ENCODE measurements at regions not wholly inside any gene's neighbourhood (a gene's known extent, or its start where the extent isn't known, plus 50 kb on each side); places are given as distances from the start of the nearest gene placed in this dataset.

DNA sequence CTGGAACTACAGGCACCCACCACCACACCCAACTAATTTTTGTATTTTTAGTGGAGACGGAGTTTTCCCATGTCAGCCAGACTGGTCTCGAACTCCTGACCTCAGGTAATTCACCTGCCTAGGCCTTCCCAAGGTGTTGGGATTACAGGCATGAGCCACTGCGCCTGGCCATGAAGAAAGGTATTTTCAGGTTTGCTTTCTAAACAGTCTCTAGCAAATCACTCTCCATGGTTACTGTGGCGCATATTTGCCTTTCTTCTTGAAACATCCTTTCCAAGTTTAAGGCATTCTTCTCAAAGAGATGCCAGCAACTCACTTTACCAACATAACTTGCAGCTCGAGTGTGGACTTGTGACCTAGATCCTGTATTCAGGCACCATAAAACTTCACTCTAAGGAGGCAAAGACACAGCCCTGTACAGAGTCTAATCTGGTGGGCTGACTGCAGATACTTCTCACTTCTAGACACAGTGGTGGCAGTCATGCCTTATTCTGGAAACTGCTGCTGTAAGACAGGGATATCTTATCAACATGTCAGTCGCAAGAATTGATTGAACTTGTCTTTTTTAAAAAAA is 461.4 kb upstream of the TSHZ3 start:
- Histone ChIP-seq H3K4me1 (no peaks in the 10 kb centered on the region), H3K27me3 (no peaks in the 10 kb centered on the region), H3K36me3 (no peaks in the 10 kb centered on the region), H3K4me3 (no peak overlapping the region), H3K9me3 (no peaks in the 10 kb centered on the region), H3K27ac (no peak overlapping the region)
- TF ChIP-seq POLR2AphosphoS5 (IDR thresholded peaks at IDR 0.05) = no peak
- no peak for TF ChIP-seq EP300 (IDR thresholded peaks at IDR 0.05; ENCODE audit: low read depth)
- no peak for TF ChIP-seq POLR2A (IDR thresholded peaks at IDR 0.05)
- TF ChIP-seq, protein P1, sequence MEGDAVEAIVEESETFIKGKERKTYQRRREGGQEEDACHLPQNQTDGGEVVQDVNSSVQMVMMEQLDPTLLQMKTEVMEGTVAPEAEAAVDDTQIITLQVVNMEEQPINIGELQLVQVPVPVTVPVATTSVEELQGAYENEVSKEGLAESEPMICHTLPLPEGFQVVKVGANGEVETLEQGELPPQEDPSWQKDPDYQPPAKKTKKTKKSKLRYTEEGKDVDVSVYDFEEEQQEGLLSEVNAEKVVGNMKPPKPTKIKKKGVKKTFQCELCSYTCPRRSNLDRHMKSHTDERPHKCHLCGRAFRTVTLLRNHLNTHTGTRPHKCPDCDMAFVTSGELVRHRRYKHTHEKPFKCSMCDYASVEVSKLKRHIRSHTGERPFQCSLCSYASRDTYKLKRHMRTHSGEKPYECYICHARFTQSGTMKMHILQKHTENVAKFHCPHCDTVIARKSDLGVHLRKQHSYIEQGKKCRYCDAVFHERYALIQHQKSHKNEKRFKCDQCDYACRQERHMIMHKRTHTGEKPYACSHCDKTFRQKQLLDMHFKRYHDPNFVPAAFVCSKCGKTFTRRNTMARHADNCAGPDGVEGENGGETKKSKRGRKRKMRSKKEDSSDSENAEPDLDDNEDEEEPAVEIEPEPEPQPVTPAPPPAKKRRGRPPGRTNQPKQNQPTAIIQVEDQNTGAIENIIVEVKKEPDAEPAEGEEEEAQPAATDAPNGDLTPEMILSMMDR (IDR thresholded peaks at IDR 0.05) = no peak
- no peak for DNase-seq
- intact Hi-C loops (cut with DNase I; ENCODE audit: low total_unique reads) = no loop called here
- WGBS, 2 donors (ENCODE audit: low coverage in 1 of 2) = 47 to 81% methylated on average over 3 to 6 of the region's 6 CpGs
- in situ Hi-C loops (cut with MboI; ENCODE audit: low pct_ligation_motif_present in 1 of 4, low pct_unique_long_range_greater_than_20kb in 1 of 4, low sequenced_read_pairs in 3 of 4) = no loop called here

DNA sequence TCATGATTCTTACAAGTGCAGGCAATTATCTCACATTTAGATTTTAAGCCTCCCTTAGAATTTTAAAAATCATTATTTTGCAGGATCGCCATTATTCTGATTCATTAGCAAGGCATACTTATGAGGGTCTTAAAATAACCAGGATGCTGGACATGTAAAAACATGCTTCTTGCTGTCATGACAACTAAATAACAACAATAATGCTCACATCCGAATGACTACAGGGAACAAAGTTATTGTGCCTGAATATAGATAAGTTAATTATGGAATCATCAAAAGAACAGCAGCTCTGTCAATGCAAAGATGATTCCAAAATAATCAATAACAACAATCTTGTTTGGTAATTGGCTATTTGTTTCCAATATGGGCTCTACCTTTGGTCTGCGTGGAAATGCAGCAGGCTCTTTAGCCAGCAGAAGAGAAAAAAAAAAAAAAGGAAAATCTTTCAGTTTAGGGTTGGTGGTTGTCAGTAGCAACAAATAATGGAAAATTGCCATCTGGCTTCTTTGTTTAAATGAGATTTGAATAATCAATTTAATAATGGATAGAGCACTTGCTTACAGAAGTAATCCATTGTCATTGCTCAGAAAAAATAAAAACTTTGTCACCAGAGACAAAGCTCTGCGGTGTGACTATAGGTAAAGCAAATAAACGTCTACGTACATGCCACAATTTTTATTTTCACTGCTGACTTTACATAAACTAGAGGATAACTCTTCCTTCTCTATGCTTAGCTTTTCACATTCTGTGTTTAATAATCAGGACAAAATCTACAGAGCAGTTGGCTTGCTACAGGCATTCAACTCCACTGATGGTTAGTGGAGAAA is 468.9 kb upstream of the TSHZ3 start:
- Histone ChIP-seq H3K36me3 (no peaks in the 10 kb centered on the region), H3K9me3 (no peaks in the 10 kb centered on the region), H3K27me3 (no peaks in the 10 kb centered on the region), H3K4me3 (no peak overlapping the region), H3K27ac (no peak overlapping the region), H3K4me1 (peaks cover 0 to 2% (median 0%) of the 10 kb centered on the region in 4 donors)
- TF ChIP-seq, protein P1 (IDR thresholded peaks at IDR 0.05) = no peak
- TF ChIP-seq EP300 (IDR thresholded peaks at IDR 0.05; ENCODE audit: low read depth) = no peak
- no peak for TF ChIP-seq POLR2A (IDR thresholded peaks at IDR 0.05)
- TF ChIP-seq POLR2AphosphoS5 (IDR thresholded peaks at IDR 0.05) = no peak
- in situ Hi-C loops (cut with MboI; ENCODE audit: low pct_ligation_motif_present in 1 of 4, low pct_unique_long_range_greater_than_20kb in 1 of 4, low sequenced_read_pairs in 3 of 4) (no loop called here), intact Hi-C loops (cut with DNase I; ENCODE audit: low total_unique reads) (no loop called here)
- no peak for DNase-seq
- 55 to 67% methylated on average over 6 of the region's 6 CpGs for WGBS, 2 donors (ENCODE audit: low coverage in 1 of 2)

DNA sequence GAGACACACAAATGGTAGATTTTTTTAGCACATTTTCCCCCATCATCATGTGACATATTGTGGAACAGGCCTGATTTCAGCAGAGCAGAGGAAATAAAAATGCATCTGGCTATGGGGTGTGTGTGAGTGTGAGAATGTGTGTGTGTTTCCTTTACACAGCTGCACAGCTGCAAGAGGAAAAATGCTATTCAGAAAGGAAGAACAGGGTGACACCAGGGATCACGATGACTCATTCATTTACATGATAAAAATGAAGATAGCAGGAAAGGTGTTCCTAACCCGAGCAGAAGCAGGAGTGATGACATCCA is 469.5 kb upstream of the TSHZ3 start:
- no peak overlapping the region for H3K27ac ChIP-seq
- H3K27me3 ChIP-seq = no peaks in the 10 kb centered on the region
- no peak overlapping the region for H3K4me3 ChIP-seq
- H3K4me1 ChIP-seq = peaks cover 0 to 2% (median 0%) of the 10 kb centered on the region in 4 donors
- in situ Hi-C loops (cut with MboI; ENCODE audit: low pct_ligation_motif_present in 1 of 4, low pct_unique_long_range_greater_than_20kb in 1 of 4, low sequenced_read_pairs in 3 of 4) = no loop called here
- 7 to 18% methylated on average over 2 of the region's 2 CpGs for WGBS, 2 donors (ENCODE audit: low coverage in 1 of 2)
- no peaks in the 10 kb centered on the region for H3K9me3 ChIP-seq
- intact Hi-C loops (cut with DNase I; ENCODE audit: low total_unique reads) = no loop called here
- no peaks in the 10 kb centered on the region for H3K36me3 ChIP-seq
- TF ChIP-seq EP300 (IDR thresholded peaks at IDR 0.05; ENCODE audit: low read depth) = no peak
- TF ChIP-seq, protein P1 (IDR thresholded peaks at IDR 0.05) = no peak
- no peak for TF ChIP-seq POLR2A (IDR thresholded peaks at IDR 0.05)
- TF ChIP-seq POLR2AphosphoS5 (IDR thresholded peaks at IDR 0.05) = no peak
- no peak for DNase-seq

DNA sequence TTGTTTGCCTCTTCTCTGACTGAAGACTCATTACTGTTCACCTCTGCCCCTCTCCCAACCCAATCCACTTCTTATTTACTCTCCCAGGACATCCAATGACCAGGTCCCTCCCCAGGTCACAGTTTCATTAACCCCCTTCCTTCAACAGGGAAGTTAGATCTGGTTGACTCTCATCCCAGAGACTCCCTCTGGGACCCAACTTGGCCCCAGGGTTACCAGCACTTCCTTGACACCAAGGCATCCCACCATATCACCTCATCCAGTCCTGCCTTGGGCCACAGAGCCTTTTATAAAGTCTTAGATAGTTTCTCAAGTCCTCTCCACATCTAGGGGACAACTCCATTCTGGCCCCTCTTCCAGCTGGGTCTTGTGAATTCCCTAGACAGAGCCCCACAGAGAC is 470.6 kb upstream of the TSHZ3 start:
- H3K4me1 ChIP-seq = peaks cover 0 to 2% (median 0%) of the 10 kb centered on the region in 4 donors
- H3K4me3 ChIP-seq = no peak overlapping the region
- intact Hi-C loops (cut with DNase I; ENCODE audit: low total_unique reads) (no loop called here), in situ Hi-C loops (cut with MboI; ENCODE audit: low pct_ligation_motif_present in 1 of 4, low pct_unique_long_range_greater_than_20kb in 1 of 4, low sequenced_read_pairs in 3 of 4) (no loop called here)
- no peaks in the 10 kb centered on the region for H3K9me3 ChIP-seq
- no peak for TF ChIP-seq POLR2A (IDR thresholded peaks at IDR 0.05)
- TF ChIP-seq EP300 (IDR thresholded peaks at IDR 0.05; ENCODE audit: low read depth) = no peak
- TF ChIP-seq POLR2AphosphoS5 (IDR thresholded peaks at IDR 0.05) = no peak
- TF ChIP-seq, protein P1 (IDR thresholded peaks at IDR 0.05) = no peak
- no peaks in the 10 kb centered on the region for H3K27me3 ChIP-seq
- H3K36me3 ChIP-seq = no peaks in the 10 kb centered on the region
- DNase-seq = no peak
- H3K27ac ChIP-seq = no peak overlapping the region

All from transverse colon (tissue), 4 donors.